Tibial nerve (tissue), 4 donors: ENCODE measurements at regions not wholly inside any gene's neighbourhood (a gene's known extent, or its start where the extent isn't known, plus 50 kb on each side); places are given as distances from the start of the nearest gene placed in this dataset.

ENCODE experiments used
- EP300 ChIP-seq, 2 donors: sonication (generic); formaldehyde crosslinking; IDR thresholded peaks; one replicate each; pipeline ENCODE4 v1.6.1; 2017; ENCODE audit warnings: antibody characterized with exemption in 2 of 2, mild to moderate bottlenecking in 1 of 2
- TF ChIP-seq, protein P1 (sequence below), 5 experiments: fragments of 200-600 bp in 3 of 5; fragments of 450-650 bp in 2 of 5; sonication (generic) in 3 of 5; IDR thresholded peaks; one replicate each; pipeline ENCODE4 v1.5.1; 2016 to 2019; ENCODE audit warnings: antibody characterized with exemption in 5 of 5, mild to moderate bottlenecking in 3 of 5, moderate library complexity in 2 of 5

DNA sequence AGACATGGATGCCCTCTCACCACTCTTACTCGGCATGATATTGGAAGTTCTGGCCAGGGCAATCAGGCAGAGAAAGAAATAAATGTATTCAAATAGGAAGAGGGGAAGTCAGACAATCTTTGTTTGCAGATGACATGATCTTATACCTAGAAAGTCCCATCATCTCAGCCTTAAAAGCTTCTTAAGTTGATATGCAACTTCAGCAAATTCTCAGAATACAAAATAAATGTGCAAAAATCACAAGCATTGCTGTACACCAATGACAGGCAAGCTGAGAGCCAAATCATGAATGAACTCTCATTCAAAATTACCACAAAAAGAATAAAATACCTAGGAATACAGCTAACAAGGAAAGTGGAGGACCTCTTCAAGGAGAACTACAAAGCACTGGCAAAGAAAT is 2190.4 kb downstream of the MAT2B start:
- TF ChIP-seq, protein P1, sequence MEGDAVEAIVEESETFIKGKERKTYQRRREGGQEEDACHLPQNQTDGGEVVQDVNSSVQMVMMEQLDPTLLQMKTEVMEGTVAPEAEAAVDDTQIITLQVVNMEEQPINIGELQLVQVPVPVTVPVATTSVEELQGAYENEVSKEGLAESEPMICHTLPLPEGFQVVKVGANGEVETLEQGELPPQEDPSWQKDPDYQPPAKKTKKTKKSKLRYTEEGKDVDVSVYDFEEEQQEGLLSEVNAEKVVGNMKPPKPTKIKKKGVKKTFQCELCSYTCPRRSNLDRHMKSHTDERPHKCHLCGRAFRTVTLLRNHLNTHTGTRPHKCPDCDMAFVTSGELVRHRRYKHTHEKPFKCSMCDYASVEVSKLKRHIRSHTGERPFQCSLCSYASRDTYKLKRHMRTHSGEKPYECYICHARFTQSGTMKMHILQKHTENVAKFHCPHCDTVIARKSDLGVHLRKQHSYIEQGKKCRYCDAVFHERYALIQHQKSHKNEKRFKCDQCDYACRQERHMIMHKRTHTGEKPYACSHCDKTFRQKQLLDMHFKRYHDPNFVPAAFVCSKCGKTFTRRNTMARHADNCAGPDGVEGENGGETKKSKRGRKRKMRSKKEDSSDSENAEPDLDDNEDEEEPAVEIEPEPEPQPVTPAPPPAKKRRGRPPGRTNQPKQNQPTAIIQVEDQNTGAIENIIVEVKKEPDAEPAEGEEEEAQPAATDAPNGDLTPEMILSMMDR (IDR thresholded peaks at IDR 0.05) = no peak
- TF ChIP-seq EP300 (IDR thresholded peaks at IDR 0.05) = no peak
